ENCODE measurements at regions not wholly inside any gene's neighbourhood (a gene's known extent, or its start where the extent isn't known, plus 50 kb on each side); places are given as distances from the start of the nearest gene placed in this dataset.
"Not testable (repeated sequence)": the region's sequence is repeated elsewhere in the genome, so short reads cannot be mapped to it uniquely, and the experiment has no call there.

DNA sequence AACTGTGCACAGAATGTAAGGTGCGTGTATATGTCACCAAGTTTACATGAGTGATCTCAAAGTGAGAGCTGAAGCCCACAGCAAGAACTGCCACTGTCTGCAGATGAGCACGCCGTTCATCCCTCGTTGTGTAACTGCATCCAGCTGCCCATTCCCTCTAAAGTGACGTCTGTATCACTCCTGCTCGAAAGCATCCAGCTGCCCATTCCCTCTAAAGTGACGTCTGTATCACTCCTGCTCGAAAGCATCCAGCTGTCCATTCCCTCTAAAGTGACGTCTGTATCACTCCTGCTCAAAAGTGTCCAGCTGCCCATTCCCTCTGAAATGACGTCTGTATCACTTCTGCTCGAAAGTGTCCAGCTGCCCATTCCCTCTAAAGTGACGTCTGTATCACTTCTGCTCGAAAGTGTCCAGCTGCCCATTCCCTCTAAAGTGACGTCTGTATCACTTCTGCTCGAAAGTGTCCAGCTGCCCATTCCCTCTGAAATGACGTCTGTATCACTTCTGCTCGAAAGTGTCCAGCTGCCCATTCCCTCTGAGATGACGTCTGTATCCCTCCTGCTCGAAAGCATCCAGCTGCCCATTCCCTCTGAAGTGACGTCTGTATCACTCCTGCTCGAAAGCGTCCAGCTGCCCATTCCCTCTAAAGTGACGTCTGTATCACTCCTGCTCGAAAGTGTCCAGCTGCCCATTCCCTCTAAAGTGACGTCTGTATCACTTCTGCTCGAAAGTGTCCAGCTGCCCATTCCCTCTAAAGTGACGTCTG lies 871.4 kb downstream of the TRIML1 start:
- 100% methylated on average over 2 of the region's 27 CpGs for WGBS (ENCODE audit: insufficient coverage, low lambda C conversion rate)

DNA sequence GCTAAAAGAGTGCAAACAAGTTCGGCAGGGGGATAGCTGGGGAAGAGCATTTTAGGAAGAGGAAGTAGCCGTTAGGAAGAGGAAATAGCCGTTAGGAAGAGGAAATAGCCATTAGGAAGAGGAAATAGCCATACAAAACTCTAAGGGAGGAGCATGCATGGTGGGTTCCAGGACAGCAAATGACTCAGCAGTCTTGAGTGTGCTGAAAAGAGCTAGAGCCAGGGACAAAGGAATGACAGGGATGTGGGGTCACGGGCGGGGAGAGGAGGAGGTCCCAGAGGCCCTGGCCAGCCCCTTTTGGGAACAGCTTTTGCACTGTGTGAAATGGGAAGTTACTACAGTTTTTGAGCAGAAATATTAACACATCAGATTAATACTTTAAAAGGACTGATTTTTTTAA lies 882.6 kb downstream of the TRIML1 start:
- Histone ChIP-seq H3K4me1 (ENCODE audit: control insufficient read depth, insufficient read depth, low read length) (no peaks in the 10 kb centered on the region), H3K27me3 (ENCODE audit: control insufficient read depth, insufficient read depth, low read length) (no peaks in the 10 kb centered on the region), H3K36me3 (ENCODE audit: control insufficient read depth, insufficient read depth, low read length) (no peaks in the 10 kb centered on the region), H3K27ac (ENCODE audit: low read length) (no peak overlapping the region), H3K4me3 (ENCODE audit: low read length) (no peak overlapping the region), H3K9me3 (ENCODE audit: control insufficient read depth, low read depth, low read length) (no peaks in the 10 kb centered on the region)
- DNase-seq: no peak
- 47% methylated on average over 3 of the region's 5 CpGs for WGBS (ENCODE audit: insufficient coverage, low lambda C conversion rate)

More for the DNA sequence above, 871.4 kb downstream of the TRIML1 start:
- H3K4me3 ChIP-seq (ENCODE audit: low read length); H3K4me1 ChIP-seq (ENCODE audit: control insufficient read depth, insufficient read depth, low read length); H3K36me3 ChIP-seq (ENCODE audit: control insufficient read depth, insufficient read depth, low read length); H3K27me3 ChIP-seq (ENCODE audit: control insufficient read depth, insufficient read depth, low read length); H3K9me3 ChIP-seq (ENCODE audit: control insufficient read depth, low read depth, low read length); H3K27ac ChIP-seq (ENCODE audit: low read length); DNase-seq: not testable (repeated sequence)

DNA sequence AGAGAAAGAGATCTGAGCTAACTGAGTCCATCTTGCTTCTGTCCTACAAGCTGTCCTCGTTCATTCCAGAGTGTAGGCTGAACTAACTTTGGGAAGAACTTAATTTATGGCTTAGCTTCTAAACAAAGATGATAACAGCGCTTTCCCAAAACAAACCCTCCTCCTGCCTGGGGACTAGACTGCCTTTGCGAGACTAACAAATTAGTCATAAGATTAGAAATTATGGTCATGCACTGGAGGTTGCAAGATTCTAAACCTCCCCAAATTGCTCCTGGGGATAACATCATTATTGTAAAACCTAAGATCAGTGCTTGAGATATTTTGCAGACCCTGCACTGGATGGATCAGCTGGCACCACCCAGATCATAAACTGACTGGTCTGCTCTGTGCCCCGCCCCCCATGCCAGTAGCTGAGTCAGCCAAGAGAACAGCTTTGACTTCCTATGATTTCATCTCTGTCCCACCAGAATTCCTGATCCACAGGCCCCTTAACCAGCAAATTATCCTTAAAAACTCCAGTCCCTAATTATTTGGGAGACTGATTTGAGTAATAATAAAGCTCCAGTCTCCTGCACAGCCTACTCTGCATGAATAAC lies 883.3 kb downstream of the TRIML1 start:
- no CpG with 5 or more reads among the region's 4 CpGs for WGBS (ENCODE audit: insufficient coverage, low lambda C conversion rate)
- Histone ChIP-seq H3K9me3 (ENCODE audit: control insufficient read depth, low read depth, low read length) (no peaks in the 10 kb centered on the region), H3K27me3 (ENCODE audit: control insufficient read depth, insufficient read depth, low read length) (no peaks in the 10 kb centered on the region), H3K4me3 (ENCODE audit: low read length) (no peak overlapping the region), H3K27ac (ENCODE audit: low read length) (no peak overlapping the region), H3K4me1 (ENCODE audit: control insufficient read depth, insufficient read depth, low read length) (no peaks in the 10 kb centered on the region), H3K36me3 (ENCODE audit: control insufficient read depth, insufficient read depth, low read length) (no peaks in the 10 kb centered on the region)
- DNase-seq: no peak

DNA sequence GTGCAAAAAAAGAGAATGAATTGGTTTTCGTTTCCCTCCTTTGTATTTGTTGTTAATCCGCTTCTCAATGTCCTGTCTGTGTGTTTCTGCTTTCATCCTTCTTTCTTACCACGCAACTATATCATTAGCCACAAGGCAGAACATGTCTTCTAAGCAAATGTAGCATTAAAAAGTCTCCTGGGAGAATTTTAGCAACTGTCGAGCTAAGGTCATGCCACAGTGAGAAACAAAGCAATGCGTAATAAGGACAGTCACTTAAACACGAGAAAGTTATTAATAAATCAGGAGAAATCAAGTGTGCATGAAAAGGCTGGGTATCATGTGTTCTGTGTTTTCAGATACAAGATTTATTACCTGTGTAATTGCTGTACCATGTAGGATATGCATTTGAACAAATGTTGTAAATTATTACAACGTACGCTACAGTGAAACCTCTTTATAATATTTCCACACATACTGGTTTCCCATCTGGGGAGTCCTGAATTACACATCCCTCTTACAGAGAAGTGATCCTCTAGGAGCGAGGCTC lies 890.8 kb downstream of the TRIML1 start:
- Histone ChIP-seq H3K9me3 (ENCODE audit: control insufficient read depth, low read depth, low read length) (no peaks in the 10 kb centered on the region), H3K4me1 (ENCODE audit: control insufficient read depth, insufficient read depth, low read length) (no peaks in the 10 kb centered on the region), H3K36me3 (ENCODE audit: control insufficient read depth, insufficient read depth, low read length) (no peaks in the 10 kb centered on the region), H3K27me3 (ENCODE audit: control insufficient read depth, insufficient read depth, low read length) (no peaks in the 10 kb centered on the region), H3K27ac (ENCODE audit: low read length) (no peak overlapping the region), H3K4me3 (ENCODE audit: low read length) (no peak overlapping the region)
- DNase-seq: no peak
- 100% methylated on average over 2 of the region's 9 CpGs for WGBS (ENCODE audit: insufficient coverage, low lambda C conversion rate)

DNA sequence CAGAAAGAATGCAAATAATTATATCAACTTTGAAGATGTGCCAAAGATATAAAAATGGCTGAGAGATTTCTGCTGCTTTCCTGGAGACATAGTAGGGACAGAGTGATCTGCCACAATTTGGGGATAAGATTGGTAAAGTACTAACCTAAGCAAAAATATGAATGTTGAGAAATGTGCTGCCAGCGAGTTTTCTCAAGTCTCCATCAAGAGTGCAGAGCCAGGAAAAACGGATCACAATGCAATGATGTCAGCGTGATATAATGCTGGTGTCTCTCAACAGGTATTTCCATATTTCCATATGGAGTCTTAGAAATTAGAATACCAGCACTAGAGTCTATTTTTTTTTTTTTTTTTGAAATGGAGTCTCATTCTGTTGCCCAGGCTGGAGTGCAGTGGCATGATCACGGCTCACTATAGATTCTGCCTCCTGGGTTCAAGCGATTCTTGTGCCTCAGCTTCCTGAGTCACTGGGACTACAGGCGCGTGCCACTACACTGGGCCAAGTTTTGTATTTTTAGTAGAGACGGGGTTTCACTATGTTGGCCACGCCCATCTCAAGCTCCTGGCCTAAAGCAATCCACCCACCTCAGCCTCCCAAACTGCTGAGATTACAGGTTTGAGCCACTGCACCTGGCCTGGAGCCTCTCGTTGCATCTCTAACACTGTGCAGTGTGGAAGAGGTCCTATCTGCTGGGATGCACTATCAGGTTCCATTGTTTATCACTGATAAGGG lies 893.5 kb downstream of the TRIML1 start:
- WGBS (ENCODE audit: insufficient coverage, low lambda C conversion rate): 80% methylated on average over 1 of the region's 10 CpGs
- Histone ChIP-seq H3K4me3 (ENCODE audit: low read length) (no peak overlapping the region), H3K4me1 (ENCODE audit: control insufficient read depth, insufficient read depth, low read length) (no peaks in the 10 kb centered on the region), H3K27ac (ENCODE audit: low read length) (no peak overlapping the region), H3K9me3 (ENCODE audit: control insufficient read depth, low read depth, low read length) (peaks cover 3% of the 10 kb centered on the region), H3K27me3 (ENCODE audit: control insufficient read depth, insufficient read depth, low read length) (no peaks in the 10 kb centered on the region), H3K36me3 (ENCODE audit: control insufficient read depth, insufficient read depth, low read length) (no peaks in the 10 kb centered on the region)
- DNase-seq: no peak

DNA sequence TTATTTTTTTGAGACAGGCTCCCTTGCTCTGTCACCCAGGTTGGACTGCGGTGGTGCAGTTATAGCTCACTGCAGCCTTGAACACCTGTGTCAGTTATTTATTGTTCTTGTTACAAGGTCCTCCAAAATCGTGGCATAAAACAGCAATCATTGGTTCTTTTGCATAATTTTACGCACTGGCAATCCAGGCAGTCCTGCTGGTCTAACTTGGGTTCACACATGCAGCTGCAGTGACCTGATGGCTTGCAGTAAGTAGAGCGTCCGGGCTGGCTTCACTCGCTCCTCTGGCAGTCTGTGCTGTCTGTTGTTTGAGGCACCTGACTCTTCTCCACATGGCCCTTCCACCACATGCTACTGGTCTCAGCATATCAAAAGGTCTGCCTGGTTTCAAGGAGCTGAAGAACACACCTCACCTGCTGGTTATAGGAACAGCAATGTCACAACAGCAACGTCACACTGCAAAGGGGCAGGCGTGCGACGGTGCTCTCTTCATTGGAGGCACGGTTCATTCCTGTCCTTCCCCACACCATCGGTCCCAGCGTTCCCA lies 894.6 kb downstream of the TRIML1 start:
- Histone ChIP-seq H3K4me1 (ENCODE audit: control insufficient read depth, insufficient read depth, low read length) (no peaks in the 10 kb centered on the region), H3K27ac (ENCODE audit: low read length) (no peak overlapping the region), H3K27me3 (ENCODE audit: control insufficient read depth, insufficient read depth, low read length) (no peaks in the 10 kb centered on the region), H3K36me3 (ENCODE audit: control insufficient read depth, insufficient read depth, low read length) (no peaks in the 10 kb centered on the region), H3K9me3 (ENCODE audit: control insufficient read depth, low read depth, low read length) (peaks cover 4% of the 10 kb centered on the region), H3K4me3 (ENCODE audit: low read length) (no peak overlapping the region)
- whole genome bisulfite sequencing (ENCODE audit: insufficient coverage, low lambda C conversion rate): no CpG with 5 or more reads among the region's 13 CpGs
- no peak for DNase-seq

DNA sequence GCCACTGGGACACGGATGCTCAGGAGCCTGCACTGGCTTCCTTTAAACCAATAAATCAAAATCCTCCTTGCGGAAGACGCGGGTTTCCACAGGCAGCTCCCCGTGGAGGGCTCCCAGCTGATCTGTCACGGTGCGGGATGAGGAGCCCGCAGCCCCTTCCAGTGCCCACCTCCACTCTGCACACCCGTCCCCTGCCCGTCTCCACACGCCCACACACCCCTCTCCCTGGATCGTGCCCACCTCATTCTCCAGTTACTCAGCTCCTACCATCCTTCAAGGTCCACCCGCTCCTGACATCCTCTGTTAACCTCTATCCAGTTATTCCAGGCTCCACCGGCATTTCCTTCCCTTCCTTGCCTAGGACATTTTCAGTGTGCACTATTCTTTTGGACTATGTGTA lies 895.9 kb downstream of the TRIML1 start:
- Histone ChIP-seq H3K36me3 (ENCODE audit: control insufficient read depth, insufficient read depth, low read length) (no peaks in the 10 kb centered on the region), H3K27me3 (ENCODE audit: control insufficient read depth, insufficient read depth, low read length) (no peaks in the 10 kb centered on the region)
- WGBS (ENCODE audit: insufficient coverage, low lambda C conversion rate): no CpG with 5 or more reads among the region's 14 CpGs

DNA sequence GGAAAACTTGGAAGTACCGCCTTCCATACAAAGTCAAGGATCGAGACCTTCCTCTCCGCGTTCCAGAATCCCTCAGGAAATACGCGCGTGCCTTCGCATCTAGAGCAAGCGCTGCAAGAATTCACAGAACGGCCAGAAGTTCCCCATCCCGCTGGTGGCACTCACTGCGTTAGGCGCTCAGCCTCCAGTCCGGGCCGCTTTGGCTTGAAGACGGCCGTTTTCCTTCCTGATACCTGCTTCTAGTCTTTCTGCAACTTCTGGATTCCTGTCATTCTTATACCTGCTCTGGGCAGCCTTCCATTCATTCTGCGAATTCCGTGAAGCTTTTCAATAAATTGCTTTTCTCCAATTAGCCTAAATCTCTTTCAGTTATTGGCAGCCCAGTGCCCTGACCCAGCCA lies 896.4 kb downstream of the TRIML1 start:
- no peak overlapping the region for H3K4me3 ChIP-seq (ENCODE audit: low read length)
- no peak for DNase-seq
- WGBS (ENCODE audit: insufficient coverage, low lambda C conversion rate): 100% methylated on average over 4 of the region's 19 CpGs
- H3K27me3 ChIP-seq (ENCODE audit: control insufficient read depth, insufficient read depth, low read length): no peaks in the 10 kb centered on the region
- H3K36me3 ChIP-seq (ENCODE audit: control insufficient read depth, insufficient read depth, low read length): no peaks in the 10 kb centered on the region
- no peak overlapping the region for H3K27ac ChIP-seq (ENCODE audit: low read length)
- H3K9me3 ChIP-seq (ENCODE audit: control insufficient read depth, low read depth, low read length): peaks cover 4% of the 10 kb centered on the region
- no peaks in the 10 kb centered on the region for H3K4me1 ChIP-seq (ENCODE audit: control insufficient read depth, insufficient read depth, low read length)

More for the DNA sequence above, 895.9 kb downstream of the TRIML1 start:
- no peaks in the 10 kb centered on the region for H3K4me1 ChIP-seq (ENCODE audit: control insufficient read depth, insufficient read depth, low read length)
- peaks cover 4% of the 10 kb centered on the region for H3K9me3 ChIP-seq (ENCODE audit: control insufficient read depth, low read depth, low read length)
- H3K4me3 ChIP-seq (ENCODE audit: low read length): no peak overlapping the region
- DNase-seq: no peak
- no peak overlapping the region for H3K27ac ChIP-seq (ENCODE audit: low read length)

DNA sequence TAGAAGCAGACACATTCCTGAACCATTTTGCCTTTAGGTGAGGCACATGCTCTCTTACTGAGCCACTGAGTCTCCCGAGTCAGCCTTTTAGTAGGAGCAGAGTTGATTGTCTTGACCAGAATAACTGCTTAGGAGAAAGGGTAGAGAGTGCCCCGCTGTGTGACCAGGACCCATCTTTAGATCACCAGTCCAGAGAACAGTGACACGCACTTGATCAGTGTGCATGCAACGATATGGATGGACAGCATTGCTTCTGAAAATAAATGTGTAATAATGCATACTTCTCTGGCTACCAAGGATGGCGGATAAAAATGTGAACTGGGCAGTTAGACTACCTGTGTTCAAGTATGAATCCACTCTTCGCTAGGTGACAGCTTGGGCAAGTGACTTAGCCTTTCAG lies 897.7 kb downstream of the TRIML1 start:
- H3K27me3 ChIP-seq (ENCODE audit: control insufficient read depth, insufficient read depth, low read length): no peaks in the 10 kb centered on the region
- WGBS (ENCODE audit: insufficient coverage, low lambda C conversion rate): 42% methylated on average over 2 of the region's 6 CpGs
- peaks cover 4% of the 10 kb centered on the region for H3K9me3 ChIP-seq (ENCODE audit: control insufficient read depth, low read depth, low read length)
- H3K36me3 ChIP-seq (ENCODE audit: control insufficient read depth, insufficient read depth, low read length): no peaks in the 10 kb centered on the region
- no peak for DNase-seq
- no peak overlapping the region for H3K4me3 ChIP-seq (ENCODE audit: low read length)
- H3K4me1 ChIP-seq (ENCODE audit: control insufficient read depth, insufficient read depth, low read length): no peaks in the 10 kb centered on the region
- H3K27ac ChIP-seq (ENCODE audit: low read length): no peak overlapping the region

DNA sequence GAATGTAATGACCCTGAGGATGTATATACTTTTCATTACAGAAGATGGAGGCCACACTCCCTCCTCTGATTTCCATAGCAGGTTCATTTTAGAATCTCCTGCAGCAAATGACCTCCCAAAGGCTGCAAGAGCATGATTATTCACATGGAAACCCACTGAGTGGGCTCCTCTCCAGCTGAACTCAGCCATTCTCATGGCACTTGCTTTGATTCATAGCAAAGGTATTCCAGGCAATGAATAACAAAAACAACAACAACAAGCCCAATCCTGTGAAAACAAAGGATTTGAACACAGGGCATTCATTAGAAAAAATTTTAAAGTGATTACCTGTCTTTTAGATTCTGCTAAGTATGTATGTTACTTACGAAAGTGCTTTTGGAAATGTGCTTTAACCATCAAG lies 894.0 kb upstream of the FRG1 start:
- no peaks in the 10 kb centered on the region for H3K36me3 ChIP-seq (ENCODE audit: control insufficient read depth, insufficient read depth, low read length)
- H3K27me3 ChIP-seq (ENCODE audit: control insufficient read depth, insufficient read depth, low read length): no peaks in the 10 kb centered on the region
- no peak for DNase-seq
- H3K9me3 ChIP-seq (ENCODE audit: control insufficient read depth, low read depth, low read length): no peaks in the 10 kb centered on the region
- WGBS (ENCODE audit: insufficient coverage, low lambda C conversion rate): no CpG with 5 or more reads among the region's 1 CpG
- no peak overlapping the region for H3K4me3 ChIP-seq (ENCODE audit: low read length)
- H3K27ac ChIP-seq (ENCODE audit: low read length): no peak overlapping the region
- no peaks in the 10 kb centered on the region for H3K4me1 ChIP-seq (ENCODE audit: control insufficient read depth, insufficient read depth, low read length)
